ENCODE measurements at regions not wholly inside any gene's neighbourhood (a gene's known extent, or its start where the extent isn't known, plus 50 kb on each side); places are given as distances from the start of the nearest gene placed in this dataset.

DNA sequence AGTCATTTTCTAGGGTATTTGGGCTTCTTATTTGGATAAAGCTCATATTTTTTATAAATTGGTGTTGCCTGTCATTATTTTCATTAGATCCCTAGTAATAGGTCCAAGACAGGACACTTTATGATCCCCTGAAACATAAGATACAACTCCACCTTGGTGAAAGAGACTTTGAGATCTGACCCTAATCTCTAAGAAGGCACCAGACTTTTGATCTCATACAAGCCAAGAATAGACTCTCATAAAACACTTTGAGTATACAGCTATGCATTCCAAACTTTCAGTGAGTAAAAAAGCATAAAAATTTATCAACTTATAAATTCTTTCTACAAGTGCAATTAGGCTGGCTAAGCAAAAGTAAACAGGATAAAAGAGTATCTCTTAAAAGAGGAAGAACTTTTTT, 451.2 kb downstream of the MN1 start:
- no peak for DNase-seq (ENCODE audit: low spot score)

DNA sequence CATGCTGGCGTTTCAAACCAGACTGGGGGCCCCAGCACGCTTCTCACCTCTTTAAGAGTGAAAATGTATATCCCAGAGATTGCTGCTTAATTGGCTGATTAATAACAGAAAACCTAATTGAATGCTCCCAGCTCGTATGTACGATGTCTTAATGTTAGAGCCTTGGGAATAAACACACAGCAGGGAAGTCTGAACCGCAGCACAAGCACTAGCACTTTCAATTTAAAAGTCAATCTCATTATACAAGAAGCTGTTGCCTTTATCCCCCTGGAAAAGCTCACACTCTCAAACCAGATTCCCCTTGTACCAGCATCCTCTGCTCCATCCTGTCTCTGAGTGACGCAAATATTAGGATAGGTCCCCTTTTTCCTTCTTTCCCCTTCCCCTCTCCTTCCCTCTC, 449.1 kb downstream of the MN1 start:
- no peak for DNase-seq (ENCODE audit: low spot score)

DNA sequence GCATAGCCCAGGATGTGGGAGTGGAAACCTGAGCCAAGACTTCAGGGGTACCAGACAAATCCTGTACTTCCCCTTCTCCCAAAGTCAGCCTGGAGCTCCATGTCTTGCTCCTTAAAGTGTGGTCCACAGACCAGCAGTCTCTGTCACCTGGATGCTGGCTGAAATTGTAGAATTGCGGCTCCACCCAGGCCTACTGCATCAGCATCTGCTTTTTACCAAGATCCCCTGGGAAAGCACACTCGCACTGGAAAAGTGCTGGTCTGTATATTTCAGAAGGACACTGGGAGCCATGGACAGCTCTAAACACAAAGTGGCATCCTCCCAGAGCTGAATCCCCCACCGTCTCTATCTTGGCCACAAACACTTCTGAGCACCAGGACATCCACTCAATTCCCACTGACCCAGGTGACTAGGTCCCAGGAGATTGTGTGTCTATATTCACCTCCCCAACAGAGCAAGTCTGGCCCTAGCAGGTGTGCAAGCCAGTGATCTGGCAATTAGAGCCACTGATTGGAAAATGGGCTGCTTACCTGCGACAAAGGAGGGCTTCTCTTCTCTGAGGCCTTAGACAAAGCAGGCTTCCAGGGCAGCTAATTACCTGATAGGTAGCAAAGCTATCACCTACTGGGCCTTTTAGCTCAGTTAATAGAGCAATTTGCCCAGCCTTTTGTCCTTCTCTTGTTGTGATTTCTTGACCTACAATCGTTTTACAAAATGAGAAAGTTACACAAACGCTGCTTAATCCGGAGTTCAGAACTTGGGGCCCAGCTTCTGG, 443.3 kb downstream of the MN1 start:
- no peak for DNase-seq (ENCODE audit: low spot score)

DNA sequence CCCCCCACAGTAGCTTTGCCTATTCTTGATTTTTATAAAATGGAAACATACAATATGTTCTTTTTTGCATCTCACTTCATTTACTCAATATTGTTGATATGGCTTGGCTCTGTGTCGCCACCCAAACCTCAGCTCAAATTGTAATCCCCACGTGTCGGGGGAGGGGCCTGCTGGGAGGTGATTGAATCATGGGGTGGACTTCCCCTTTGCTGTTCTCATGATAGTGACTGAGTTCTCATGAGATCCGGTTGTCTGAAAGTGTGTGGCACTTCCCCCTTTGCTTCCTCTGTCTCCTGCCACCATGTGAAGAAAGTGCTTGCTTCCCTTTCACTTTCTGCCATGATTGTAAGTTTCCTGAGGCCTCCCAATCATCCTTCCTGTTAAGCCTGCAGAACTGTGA, 431.3 kb downstream of the MN1 start:
- DNase-seq (ENCODE audit: low spot score) = no peak

DNA sequence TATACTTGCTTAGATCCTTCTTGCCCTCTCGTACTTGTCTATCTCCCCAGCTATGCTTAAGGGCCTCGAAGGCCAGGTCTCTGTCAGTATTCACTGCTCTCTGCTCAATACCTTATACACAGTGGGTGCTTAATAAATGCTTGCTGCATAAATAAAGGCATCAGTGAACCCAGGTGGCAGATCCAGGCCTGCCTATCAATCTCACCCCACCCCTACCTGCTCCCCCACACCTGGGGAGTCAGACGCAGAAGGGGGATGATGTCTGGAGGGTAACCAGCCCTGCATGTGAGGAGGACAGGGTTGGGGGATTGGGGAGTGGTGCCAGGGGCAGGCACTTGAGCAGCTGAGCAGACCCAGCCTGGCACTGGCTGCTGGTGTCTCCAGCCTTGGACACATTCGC, 430.6 kb downstream of the MN1 start:
- DNase-seq (ENCODE audit: low spot score) = no peak

DNA sequence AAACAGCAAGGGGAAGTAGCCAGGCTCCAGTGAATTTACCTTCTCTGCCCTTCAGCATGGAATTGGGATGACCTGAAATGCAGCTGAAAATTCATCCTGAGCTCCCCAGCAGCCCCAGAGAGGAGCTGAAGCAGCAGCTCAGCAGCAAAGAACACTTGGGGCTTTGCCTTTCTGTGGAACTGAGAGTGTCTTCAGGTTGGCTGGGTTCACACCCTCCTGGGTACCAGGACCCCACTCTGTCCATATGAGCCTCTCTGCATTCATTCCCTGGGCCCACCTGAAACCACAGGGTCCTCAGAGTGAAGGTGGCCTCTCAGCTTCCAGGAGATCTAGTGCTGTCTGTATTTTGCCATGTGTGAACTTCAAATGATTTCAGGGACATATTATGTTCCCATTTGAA, 429.2 kb downstream of the MN1 start:
- no peak for DNase-seq (ENCODE audit: low spot score)

DNA sequence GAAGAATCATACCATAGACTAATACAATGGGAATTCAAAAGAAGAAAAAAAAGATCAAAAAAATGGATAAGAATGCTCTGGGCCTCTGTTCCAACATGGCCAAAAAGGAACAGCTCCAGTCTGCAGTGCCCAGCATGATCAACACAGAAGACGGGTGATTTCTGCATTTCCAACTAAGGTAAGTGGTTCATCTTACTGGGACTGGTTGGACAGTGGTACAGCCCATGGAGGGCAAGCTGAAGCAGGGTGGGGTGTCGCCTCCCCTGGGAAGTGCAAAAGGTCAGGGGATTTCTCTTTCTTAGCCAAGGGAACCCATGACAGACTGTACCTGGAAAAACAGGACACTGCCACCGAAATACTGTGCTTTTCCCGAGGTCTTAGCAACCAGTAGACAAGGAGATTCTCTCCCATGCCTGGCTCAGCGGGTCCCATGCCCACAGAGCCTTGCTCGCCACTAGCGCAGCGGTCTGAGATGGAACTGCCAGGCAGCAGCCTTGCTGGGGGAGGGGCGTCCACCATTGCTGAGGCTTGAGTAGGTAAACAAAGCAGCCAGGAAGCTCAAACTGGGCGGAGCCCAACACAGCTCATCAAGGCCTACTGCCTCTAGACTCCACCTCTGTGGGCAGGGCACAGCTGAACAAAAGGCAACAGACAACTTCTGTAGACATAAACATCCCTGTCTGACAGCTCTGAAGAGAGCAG, 428.4 kb downstream of the MN1 start:
- DNase-seq (ENCODE audit: low spot score) = no peak

DNA sequence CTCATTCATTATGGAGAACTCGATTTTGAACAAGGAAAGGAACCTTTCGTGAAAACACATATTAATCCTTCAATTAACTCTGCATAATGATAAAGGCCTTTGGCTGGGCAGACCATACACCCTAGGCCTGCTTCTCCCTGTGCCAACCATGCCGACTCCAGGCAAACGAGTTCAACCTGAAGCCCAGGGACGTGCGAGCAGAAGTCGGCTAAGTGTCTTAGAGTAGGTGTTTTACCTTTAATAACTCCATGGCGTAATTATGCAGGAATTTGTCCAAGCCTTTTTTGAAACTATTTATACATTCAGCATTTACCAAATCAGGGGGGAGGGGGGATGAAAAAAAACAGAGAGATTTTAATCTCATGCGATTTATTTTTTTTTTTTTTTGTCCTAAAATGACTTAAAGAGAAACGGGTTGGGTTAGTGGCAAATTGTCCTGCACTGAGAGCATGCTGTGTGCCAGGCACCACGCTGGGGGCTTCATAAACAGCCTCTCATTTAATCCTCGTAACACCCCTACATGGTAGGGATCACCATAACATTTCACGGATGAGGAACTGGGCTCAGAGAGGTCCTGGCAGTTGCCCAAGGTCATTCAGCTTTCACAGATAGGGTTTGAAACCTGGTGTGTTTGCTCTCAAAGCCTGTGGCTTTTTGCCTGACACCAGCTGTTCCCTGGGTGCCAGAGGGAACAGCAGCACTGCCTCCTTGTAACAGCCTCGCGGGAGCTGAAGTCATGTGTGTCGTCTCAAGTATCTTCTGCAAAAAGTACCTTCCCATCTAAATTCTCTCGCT, 423.9 kb downstream of the MN1 start:
- DNase-seq (ENCODE audit: low spot score) = no peak

DNA sequence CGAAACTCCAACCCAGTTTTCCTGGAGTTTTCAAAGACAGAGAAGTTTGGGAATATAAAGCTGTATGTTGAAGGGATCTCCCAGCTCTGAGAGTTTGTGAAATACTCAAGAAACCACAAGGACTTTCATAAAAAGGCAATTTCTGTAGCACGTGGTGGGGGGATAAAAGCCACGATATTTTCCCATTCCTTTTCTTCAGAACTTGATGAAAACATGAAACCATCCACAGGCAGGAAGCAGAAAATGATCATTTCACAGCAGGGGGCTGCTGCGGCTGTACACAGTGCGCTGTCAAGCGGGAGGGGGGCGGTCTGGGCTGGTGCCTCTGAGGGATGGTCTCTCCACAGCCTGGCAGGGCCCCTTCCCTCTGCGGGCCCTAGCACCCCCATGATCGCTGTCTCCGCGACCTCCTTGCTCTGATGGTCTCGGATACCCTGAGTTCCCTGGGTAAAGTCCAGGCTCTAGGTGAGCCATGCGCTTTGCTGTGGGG, 423.2 kb downstream of the MN1 start:
- DNase-seq (ENCODE audit: low spot score) = no peak

DNA sequence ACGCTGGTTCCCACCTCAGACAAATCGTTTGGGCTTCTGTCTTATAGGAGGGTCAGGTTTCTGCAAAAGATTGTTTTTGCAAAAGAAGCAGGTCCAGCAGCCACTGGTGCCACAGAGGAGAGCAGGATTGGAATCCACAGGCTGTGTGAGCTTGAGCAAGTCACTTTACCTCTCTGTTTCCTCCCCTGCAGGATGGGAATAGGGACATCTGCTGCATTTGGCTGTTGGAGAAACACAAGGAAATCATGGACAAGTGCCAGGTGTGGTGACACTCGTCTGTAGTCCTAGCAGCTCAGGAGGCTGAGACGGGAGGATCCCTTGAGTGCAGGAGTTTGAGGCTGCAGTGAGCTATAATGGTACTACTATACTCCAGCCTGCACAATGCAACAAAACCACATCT, 422.6 kb downstream of the MN1 start:
- no peak for DNase-seq (ENCODE audit: low spot score)

DNA sequence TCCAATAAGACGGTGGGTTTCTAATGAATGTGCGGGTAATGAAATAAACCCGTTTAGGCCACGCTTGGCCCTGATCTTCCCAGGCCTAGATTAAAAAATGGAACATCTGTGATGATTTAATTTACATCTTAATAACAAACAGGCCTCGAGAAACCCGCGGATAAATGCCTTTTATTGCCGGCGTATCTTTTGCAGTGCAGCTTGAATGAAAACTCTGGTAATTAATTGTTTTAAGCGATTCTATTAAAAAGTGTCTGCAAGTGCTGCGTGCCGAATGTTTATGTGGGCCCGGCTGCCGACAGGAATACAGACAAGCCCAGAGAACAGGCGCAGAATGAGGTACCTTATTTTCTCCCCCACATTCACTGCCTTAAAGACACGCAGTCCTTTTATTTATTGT, 420.7 kb downstream of the MN1 start:
- no peak for DNase-seq (ENCODE audit: low spot score)

DNA sequence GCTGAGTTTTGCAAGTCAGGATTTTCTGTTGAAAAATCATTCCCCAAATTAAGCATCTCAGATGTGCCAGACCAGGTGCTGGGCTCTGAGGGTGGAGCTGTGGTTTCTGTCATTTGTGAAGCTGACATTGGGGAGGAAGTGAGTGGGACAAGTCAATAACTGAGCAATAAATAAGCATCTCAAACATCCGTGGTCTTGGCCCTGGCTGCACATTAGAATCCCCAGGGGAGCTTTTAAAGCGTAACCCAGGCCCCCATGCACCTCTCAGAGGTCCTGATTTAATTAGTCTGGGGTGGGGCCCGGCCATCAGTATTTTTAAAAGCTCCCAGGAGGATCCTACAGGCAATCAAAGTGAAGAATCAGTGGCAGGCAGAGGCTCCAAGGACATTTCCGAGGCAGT, 420.0 kb downstream of the MN1 start:
- DNase-seq (ENCODE audit: low spot score) = no peak

DNA sequence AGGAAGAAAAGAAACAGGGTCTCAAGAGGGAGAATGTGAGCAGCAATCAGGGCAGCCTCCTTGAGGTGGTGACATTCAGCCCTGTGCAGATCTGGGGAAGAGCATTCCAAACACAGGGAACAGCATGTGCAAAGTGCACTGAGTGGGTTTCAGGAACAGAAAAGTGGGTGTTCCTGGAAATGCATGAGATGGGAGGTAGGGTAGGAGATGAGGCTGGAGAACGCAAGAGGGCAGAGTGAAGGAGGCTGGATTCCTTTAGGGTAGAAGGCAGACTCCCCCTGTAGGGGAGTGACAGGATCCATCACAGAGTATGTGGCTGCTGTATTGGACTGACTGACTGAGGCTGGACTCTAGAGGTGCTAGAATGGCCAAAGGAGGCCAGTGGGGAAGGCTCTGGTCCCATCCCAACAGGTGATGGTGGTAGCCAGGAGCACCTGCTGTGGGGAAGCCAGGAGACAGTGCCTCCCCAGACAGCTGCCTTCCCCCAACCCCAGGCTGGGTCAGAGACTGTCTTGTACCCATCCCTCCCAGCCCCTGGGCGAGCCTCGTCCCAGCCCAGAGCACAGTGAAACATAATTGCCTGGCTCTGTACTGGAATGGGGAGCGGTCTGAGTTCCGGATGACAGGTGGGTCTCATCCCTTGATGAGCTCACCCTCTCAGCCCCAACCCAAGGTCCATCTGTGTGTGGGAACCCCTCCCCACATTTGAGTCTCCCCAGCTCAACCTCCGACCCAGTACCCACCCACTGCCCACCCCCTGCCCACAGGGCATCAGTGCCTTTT, 419.4 kb downstream of the MN1 start:
- no peak for DNase-seq (ENCODE audit: low spot score)

DNA sequence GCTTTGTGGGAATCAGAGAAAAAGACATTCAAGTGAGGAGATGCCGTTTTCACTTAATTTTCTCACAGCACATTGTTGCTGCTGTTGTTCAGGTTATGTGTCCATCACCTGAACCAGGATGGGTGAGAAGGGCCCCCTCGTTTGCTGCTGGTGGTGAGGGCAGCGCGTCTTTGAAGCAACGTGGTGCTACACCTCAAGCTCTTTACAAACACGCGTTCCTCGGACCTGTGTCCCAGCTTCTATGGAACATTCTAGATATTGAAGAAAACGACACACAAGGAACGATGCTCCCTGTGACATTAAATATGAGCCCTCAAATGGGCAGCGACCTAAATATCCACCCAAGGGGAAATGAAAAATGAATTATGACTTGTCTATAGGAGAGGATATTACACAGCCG, 418.6 kb downstream of the MN1 start:
- DNase-seq (ENCODE audit: low spot score) = no peak

DNA sequence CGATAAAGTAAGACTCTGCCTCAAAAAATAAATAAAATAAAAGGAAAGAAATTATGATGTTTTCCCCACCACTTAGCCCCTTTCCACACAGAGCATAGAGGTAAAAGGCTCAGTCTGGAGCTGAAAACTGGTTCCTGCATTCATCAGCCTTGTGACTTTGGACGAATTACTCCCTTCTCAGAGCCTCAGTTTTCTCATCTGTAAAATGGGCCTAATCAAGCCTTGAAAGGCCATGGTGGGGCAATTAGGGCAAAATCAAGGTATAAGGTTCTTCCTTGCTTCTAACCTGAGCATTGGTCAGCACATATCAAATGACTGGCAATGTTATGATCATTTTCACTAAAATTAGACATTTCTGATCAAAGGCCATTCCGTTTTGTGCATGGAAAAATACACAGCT, 417.7 kb downstream of the MN1 start:
- DNase-seq (ENCODE audit: low spot score) = no peak

DNA sequence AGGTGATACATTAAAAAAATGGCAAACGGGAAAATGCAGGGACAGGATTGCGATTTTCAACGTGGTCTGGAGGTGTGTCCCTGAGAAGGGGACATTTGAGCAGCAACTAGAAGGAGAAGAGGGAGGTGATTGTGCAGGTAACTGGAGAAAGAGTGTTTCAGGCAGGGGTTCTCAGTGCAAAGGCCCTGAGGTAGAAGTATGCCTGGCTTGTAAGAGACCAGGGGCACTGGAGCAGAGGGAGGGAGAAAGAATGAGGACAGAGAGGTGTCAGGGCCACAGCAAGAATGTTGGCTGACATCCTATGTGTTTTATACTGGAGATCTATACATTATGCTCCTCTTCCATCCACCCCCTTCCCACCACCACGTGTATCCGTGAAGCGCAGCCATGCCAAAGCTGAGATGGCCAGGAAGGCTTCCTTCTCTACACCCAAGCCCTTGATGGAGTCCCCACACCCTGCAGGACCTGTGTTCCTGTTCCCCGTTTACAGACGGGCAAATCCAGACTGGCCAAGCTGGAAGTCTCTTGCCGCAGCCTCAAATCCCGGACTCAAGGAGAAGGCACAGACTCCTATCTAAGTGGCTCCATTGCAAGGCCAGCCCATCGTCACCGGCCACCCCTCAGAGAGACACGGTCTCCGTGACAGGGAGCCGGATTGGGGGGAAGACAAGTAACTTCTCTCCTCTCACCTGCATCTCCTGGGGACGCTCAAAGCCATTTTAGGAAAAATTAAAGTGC, 416.1 kb downstream of the MN1 start:
- DNase-seq (ENCODE audit: low spot score) = no peak

DNA sequence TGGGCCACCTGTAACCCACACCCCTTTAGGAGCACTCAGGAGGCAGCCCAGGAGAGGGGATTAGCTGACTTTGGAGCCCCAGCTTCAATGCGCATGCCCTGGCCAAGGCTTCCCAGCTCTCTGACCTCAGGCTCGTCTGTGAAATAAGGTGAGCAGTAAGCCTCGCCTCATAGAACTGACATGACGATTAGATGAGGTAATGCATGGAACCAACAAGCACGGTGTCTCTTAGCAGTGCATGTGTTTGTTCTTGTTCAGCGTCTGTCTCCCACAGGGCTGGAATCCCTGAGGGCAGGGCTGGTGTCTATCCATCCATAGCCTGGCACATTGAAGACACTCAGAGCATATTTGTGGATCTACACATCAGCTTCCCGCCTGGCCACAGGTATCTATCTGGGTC, 415.4 kb downstream of the MN1 start:
- DNase-seq (ENCODE audit: low spot score) = no peak

DNA sequence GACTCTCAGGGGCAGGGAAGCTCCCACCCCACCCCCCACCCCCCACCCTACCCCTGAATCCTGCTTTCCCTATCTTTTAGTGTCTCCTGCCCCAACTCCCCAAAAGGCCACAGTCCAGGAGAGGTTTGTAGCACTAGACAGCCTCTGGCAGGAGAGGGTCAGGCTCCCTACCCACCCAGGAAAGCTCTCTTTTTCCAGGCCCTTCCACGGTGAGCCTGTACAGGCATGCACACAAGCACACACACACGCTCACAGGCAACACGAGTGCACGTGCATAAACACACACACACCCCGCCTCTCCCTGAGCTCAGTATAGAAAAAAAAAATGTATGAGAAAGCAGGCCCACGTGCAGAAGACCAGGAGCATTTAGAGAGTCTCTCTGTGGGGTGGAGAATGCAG, 414.0 kb downstream of the MN1 start:
- no peak for DNase-seq (ENCODE audit: low spot score)

DNA sequence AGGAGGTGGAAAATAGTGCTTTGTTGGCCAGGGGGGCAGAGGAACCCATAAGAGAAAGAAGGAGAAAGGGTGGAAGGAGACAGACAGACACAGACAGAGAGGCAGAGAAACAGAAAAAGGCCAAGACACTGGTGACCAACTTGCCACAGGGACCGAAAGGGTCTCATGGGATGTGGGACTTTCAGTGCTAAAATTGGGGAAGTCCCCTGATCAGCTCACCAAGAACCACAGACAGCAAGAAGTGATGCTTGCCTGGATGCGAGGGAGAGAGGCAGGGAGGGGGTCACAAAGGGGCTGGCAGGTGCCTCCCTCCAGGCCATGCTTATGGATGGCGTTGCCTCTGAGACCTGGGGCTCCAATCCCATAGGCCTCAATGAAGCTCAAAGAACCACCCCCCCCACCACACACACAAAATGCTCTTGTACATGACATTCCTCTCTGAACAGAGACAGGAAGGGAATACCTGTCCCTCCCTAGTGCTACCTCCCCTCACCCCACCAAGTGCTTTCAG, 413.4 kb downstream of the MN1 start:
- DNase-seq (ENCODE audit: low spot score) = no peak

DNA sequence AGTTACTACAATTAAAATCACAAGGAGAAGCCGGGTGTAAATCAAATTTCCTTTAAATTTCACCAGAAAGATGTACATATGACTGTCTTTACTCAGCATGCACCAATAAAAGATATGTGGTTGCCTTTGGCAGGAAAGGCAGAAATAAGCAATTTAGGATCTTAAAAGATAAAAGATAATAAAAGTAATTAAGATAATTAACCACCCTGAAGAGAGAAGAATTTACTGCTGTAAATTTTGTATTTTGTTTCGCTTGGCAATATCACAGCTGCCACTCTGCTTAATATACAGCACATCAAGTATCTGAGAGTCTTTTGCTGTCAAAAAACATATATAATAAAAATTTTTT, 411.9 kb downstream of the MN1 start:
- no peak for DNase-seq (ENCODE audit: low spot score)

DNA sequence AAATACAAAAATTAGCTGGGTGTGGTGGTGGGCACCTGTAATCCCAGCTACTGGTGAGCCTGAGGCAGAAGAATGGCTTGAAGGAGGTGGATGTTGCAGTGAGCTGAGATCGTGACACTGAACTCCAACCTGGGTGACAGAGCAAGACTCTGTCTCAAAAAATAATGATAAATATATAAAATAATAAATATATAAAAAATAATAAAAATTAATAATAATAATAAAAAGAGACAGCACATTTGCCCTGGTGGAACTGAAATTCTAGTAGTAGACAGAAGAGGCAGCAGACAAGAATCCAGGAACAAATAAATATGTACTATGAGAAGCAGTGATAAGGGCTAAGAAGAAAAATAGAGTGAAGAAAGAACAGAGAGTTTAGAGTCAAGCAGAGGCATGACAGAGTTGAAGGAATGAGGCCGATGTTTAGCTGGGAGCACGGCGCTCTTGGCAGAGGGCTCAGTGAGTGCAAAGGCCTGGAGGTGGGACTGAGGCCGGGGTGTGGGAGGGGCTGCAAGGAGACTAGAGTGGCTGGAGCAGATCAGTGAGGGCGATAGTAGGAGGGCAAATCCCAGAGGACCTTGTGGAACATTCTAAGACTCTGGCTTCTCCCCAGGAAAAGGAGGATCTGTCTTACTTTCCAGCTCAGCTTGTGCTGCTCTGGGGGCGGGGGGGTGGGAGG, 410.3 kb downstream of the MN1 start:
- no peak for DNase-seq (ENCODE audit: low spot score)
